ENCODE measurements at regions not wholly inside any gene's neighbourhood (a gene's known extent, or its start where the extent isn't known, plus 50 kb on each side); places are given as distances from the start of the nearest gene placed in this dataset.

- no peaks in the 10 kb centered on the region for H3K9me3 ChIP-seq (ENCODE audit: control insufficient read depth, insufficient read depth, low read depth, low read length)
- no peaks in the 10 kb centered on the region for H3K36me3 ChIP-seq (ENCODE audit: control insufficient read depth in 2 of 2, insufficient read depth in 1 of 2, low read length in 2 of 2)
- H3K4me1 ChIP-seq (ENCODE audit: control insufficient read depth, insufficient read depth, low read length) = no peaks in the 10 kb centered on the region
- ChIA-PET CTCF (no interaction called here), POLR2A (no interaction called here)
- H3K4me3 ChIP-seq (ENCODE audit: low read depth, low read length) = no peak overlapping the region
- H3K27ac ChIP-seq (ENCODE audit: extremely low read depth, low read depth, low read length) = no peak overlapping the region
- no peak for TF ChIP-seq ZNF24 (tag by site-specific recombination; IDR thresholded peaks at IDR 0.05)
- TF ChIP-seq ZBTB1 (tag by site-specific recombination; IDR thresholded peaks at IDR 0.05) = no peak
- no peak for TF ChIP-seq ZNF10 (tag by site-specific recombination; IDR thresholded peaks at IDR 0.05)
- no peak for TF ChIP-seq ZNF214 (tag by site-specific recombination; IDR thresholded peaks at IDR 0.05; ENCODE audit: borderline replicate concordance)
- TF ChIP-seq ZNF146 (tag by site-specific recombination; IDR thresholded peaks at IDR 0.05) = no peak
- no peak for TF ChIP-seq ZNF521 (tag by site-specific recombination; IDR thresholded peaks at IDR 0.05)
- TF ChIP-seq GLIS1 (tag by site-specific recombination; IDR thresholded peaks at IDR 0.05) = no peak
- no peak for TF ChIP-seq ZNF174 (tag by site-specific recombination; IDR thresholded peaks at IDR 0.05)
- TF ChIP-seq ZNF830 (tag by site-specific recombination; IDR thresholded peaks at IDR 0.05; ENCODE audit: low read depth) = no peak
- no peak for TF ChIP-seq WT1 (tag by site-specific recombination; IDR thresholded peaks at IDR 0.05)
- TF ChIP-seq, protein P1, sequence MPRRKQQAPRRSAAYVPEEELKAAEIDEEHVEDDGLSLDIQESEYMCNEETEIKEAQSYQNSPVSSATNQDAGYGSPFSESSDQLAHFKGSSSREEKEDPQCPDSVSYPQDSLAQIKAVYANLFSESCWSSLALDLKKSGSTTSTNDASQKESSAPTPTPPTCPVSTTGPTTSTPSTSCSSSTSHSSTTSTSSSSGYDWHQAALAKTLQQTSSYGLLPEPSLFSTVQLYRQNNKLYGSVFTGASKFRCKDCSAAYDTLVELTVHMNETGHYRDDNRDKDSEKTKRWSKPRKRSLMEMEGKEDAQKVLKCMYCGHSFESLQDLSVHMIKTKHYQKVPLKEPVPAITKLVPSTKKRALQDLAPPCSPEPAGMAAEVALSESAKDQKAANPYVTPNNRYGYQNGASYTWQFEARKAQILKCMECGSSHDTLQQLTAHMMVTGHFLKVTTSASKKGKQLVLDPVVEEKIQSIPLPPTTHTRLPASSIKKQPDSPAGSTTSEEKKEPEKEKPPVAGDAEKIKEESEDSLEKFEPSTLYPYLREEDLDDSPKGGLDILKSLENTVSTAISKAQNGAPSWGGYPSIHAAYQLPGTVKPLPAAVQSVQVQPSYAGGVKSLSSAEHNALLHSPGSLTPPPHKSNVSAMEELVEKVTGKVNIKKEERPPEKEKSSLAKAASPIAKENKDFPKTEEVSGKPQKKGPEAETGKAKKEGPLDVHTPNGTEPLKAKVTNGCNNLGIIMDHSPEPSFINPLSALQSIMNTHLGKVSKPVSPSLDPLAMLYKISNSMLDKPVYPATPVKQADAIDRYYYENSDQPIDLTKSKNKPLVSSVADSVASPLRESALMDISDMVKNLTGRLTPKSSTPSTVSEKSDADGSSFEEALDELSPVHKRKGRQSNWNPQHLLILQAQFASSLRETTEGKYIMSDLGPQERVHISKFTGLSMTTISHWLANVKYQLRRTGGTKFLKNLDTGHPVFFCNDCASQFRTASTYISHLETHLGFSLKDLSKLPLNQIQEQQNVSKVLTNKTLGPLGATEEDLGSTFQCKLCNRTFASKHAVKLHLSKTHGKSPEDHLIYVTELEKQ (tag by site-specific recombination; IDR thresholded peaks at IDR 0.05; ENCODE audit: borderline replicate concordance) = no peak
- no peak for TF ChIP-seq ZNF404 (tag by site-specific recombination; IDR thresholded peaks at IDR 0.05)
- TF ChIP-seq TCF7L2 (IDR thresholded peaks at IDR 0.05; ENCODE audit: borderline replicate concordance, low read depth, low read length) = no peak
- TF ChIP-seq ZNF223 (tag by site-specific recombination; IDR thresholded peaks at IDR 0.05) = no peak
- no peak for TF ChIP-seq ZNF701 (tag by site-specific recombination; IDR thresholded peaks at IDR 0.05)
- no peak for TF ChIP-seq ZNF266 (tag by site-specific recombination; IDR thresholded peaks at IDR 0.05; ENCODE audit: low read depth)
- TF ChIP-seq ZNF280D (tag by site-specific recombination; IDR thresholded peaks at IDR 0.05) = no peak
- no peak for TF ChIP-seq ZNF658 (tag by site-specific recombination; IDR thresholded peaks at IDR 0.05)
- TF ChIP-seq BCL11B (tag by site-specific recombination; IDR thresholded peaks at IDR 0.05; ENCODE audit: low read depth) = no peak
These were observed 160.7 kb upstream of the SV2C start for GRCh38 chr5:75922480-75922879.

GRCh38 chr5:75921011-75921410 is 162.2 kb upstream of the SV2C start:
- Histone ChIP-seq H3K36me3 (ENCODE audit: control insufficient read depth in 2 of 2, insufficient read depth in 1 of 2, low read length in 2 of 2) (no peaks in the 10 kb centered on the region), H3K4me3 (ENCODE audit: low read depth, low read length) (no peak overlapping the region), H3K4me1 (ENCODE audit: control insufficient read depth, insufficient read depth, low read length) (no peaks in the 10 kb centered on the region), H3K27ac (ENCODE audit: extremely low read depth, low read depth, low read length) (no peak overlapping the region), H3K9me3 (ENCODE audit: control insufficient read depth, insufficient read depth, low read depth, low read length) (no peaks in the 10 kb centered on the region)
- ChIA-PET CTCF (no interaction called here), POLR2A (no interaction called here)
- no peak for TF ChIP-seq ZNF830 (tag by site-specific recombination; IDR thresholded peaks at IDR 0.05; ENCODE audit: low read depth)
- no peak for TF ChIP-seq ZNF561 (tag by site-specific recombination; IDR thresholded peaks at IDR 0.05; ENCODE audit: borderline replicate concordance)
- TF ChIP-seq, protein P2, sequence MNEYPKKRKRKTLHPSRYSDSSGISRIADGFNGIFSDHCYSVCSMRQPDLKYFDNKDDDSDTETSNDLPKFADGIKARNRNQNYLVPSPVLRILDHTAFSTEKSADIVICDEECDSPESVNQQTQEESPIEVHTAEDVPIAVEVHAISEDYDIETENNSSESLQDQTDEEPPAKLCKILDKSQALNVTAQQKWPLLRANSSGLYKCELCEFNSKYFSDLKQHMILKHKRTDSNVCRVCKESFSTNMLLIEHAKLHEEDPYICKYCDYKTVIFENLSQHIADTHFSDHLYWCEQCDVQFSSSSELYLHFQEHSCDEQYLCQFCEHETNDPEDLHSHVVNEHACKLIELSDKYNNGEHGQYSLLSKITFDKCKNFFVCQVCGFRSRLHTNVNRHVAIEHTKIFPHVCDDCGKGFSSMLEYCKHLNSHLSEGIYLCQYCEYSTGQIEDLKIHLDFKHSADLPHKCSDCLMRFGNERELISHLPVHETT (tag by site-specific recombination; IDR thresholded peaks at IDR 0.05) = no peak
- no peak for TF ChIP-seq ZNF37A (tag by site-specific recombination; IDR thresholded peaks at IDR 0.05)
- no peak for TF ChIP-seq ZNF16 (tag by site-specific recombination; IDR thresholded peaks at IDR 0.05; ENCODE audit: low read depth)
- TF ChIP-seq ZNF626 (tag by site-specific recombination; IDR thresholded peaks at IDR 0.05) = no peak
- TF ChIP-seq ZNF585B (tag by site-specific recombination; IDR thresholded peaks at IDR 0.05) = no peak
- no peak for TF ChIP-seq ZBTB20 (tag by site-specific recombination; IDR thresholded peaks at IDR 0.05)
- TF ChIP-seq ZNF133 (tag by site-specific recombination; IDR thresholded peaks at IDR 0.05) = no peak
- no peak for TF ChIP-seq ZNF530 (tag by site-specific recombination; IDR thresholded peaks at IDR 0.05; ENCODE audit: low read depth)
- no peak for TF ChIP-seq ZNF664 (tag by site-specific recombination; IDR thresholded peaks at IDR 0.05)
- TF ChIP-seq ZNF311 (tag by site-specific recombination; IDR thresholded peaks at IDR 0.05; ENCODE audit: borderline replicate concordance) = no peak
- no peak for TF ChIP-seq ZNF221 (tag by site-specific recombination; IDR thresholded peaks at IDR 0.05; ENCODE audit: borderline replicate concordance)
- no peak for TF ChIP-seq ZNF510 (tag by site-specific recombination; IDR thresholded peaks at IDR 0.05; ENCODE audit: insufficient replicate concordance)
